ENCODE measurements at regions not wholly inside any gene's neighbourhood (a gene's known extent, or its start where the extent isn't known, plus 50 kb on each side); places are given as distances from the start of the nearest gene placed in this dataset.
A peak's percentile ranks its signal among the peaks of the same experiment; 100 is the strongest.

- Histone ChIP-seq H3K56ac (replicated peaks; ENCODE audit: insufficient read length, low read depth, low read length) (no peak overlapping the region), H3K9me3 (ENCODE audit: insufficient read depth in 2 of 2, low read depth in 1 of 2, low read length in 1 of 2) (no peaks in the 10 kb centered on the region), H4K91ac (replicated peaks; ENCODE audit: insufficient read length, low read length) (no peak overlapping the region), H3K14ac (ENCODE audit: insufficient read length) (no peak overlapping the region), H2BK5ac (ENCODE audit: low read depth, low read length) (no peak overlapping the region), H2BK15ac (ENCODE audit: low read length) (no peak overlapping the region), H3K27me3 (replicated peaks in 1 of 4; ENCODE audit: control insufficient read depth in 3 of 4, extremely low read depth in 1 of 4, insufficient read depth in 3 of 4, low read length in 3 of 4) (no peaks in the 10 kb centered on the region), H2AK5ac (ENCODE audit: low read depth, low read length) (no peak overlapping the region), H3K4me2 (ENCODE audit: insufficient read depth in 1 of 2, low read depth in 2 of 2, low read length in 2 of 2) (no peak overlapping the region), H3K9ac (replicated peaks in 1 of 4; ENCODE audit: extremely low read depth in 1 of 4, low read depth in 3 of 4, low read length in 3 of 4) (no peak overlapping the region), H2BK20ac (ENCODE audit: low read length) (no peak overlapping the region), H3K4me3 (ENCODE audit: extremely low read depth in 1 of 4, insufficient read depth in 2 of 4, low read depth in 3 of 4, low read length in 4 of 4) (no peak overlapping the region), H3K27ac (ENCODE audit: low read depth, low read length) (no peak overlapping the region), H3K79me2 (ENCODE audit: control insufficient read depth in 1 of 2, insufficient read depth in 2 of 2, low read length in 2 of 2) (no peaks in the 10 kb centered on the region), H3K23me2 (ENCODE audit: low read depth, low read length) (no peaks in the 10 kb centered on the region), H4K8ac (ENCODE audit: extremely low read depth, insufficient read depth, low read length) (no peak overlapping the region), H2BK12ac (ENCODE audit: low read depth, low read length) (no peak overlapping the region), H3K23ac (ENCODE audit: insufficient read length) (no peak overlapping the region), H3K36me3 (ENCODE audit: control insufficient read depth in 2 of 4, insufficient read depth in 4 of 4, low read length in 3 of 4) (no peaks in the 10 kb centered on the region), H3K4ac (replicated peaks; ENCODE audit: insufficient read length, low read depth, low read length) (no peak overlapping the region), H2AFZ (ENCODE audit: low read length) (no peak overlapping the region), H3K79me1 (ENCODE audit: low read depth, low read length) (no peaks in the 10 kb centered on the region), H2BK120ac (replicated peaks; ENCODE audit: low read depth, low read length) (no peak overlapping the region), H4K5ac (ENCODE audit: insufficient read length, low read depth, low read length) (no peak overlapping the region), H3K4me1 (replicated peaks in 1 of 4; ENCODE audit: control insufficient read depth in 3 of 4, insufficient read depth in 4 of 4, low read length in 3 of 4) (no peaks in the 10 kb centered on the region), H4K20me1 (replicated peaks in 1 of 2; ENCODE audit: control insufficient read depth in 1 of 2, insufficient read depth in 2 of 2, low read length in 2 of 2) (no peaks in the 10 kb centered on the region), H3K18ac (ENCODE audit: extremely low read depth, low read length) (no peak overlapping the region)
- ChIA-PET POLR2A (ENCODE audit: partially characterized antibody) (interaction anchor here (1.0 kb wide), 1 partner anchor 321 kb away, joined by 3 read pairs; the partner anchor contains the start of gene CTSC), CTCF (ENCODE audit: partially characterized antibody) (interaction anchor here (0.6 to 3.7 kb wide), 63 partner anchors 8 to 1522 kb away, joined by 3 to 32 read pairs (median 4); no protein-coding TSS in a partner anchor)
- DNase-seq (ENCODE audit: low read depth in 1 of 2, low spot score in 2 of 2) (peak; percentile 33 to 55), FAIRE-seq (peak; percentile 94)
- WGBS, 2 experiments (ENCODE audit: extremely low coverage in 1 of 2, insufficient coverage in 1 of 2, insufficient read length in 1 of 2, insufficient replicate concordance in 2 of 2, low coverage in 1 of 2, low lambda C conversion rate in 2 of 2, missing lambda C conversion rate in 1 of 2): 81% methylated on average over 3 of the region's 3 CpGs; no CpG with 5 or more reads in 1 of the 2 experiments
- TF ChIP-seq ASH2L (IDR thresholded peaks at IDR 0.05; ENCODE audit: low read length) (no peak), HDAC6 (IDR thresholded peaks at IDR 0.05; ENCODE audit: low read depth, low read length) (no peak), MAFK (IDR thresholded peaks at IDR 0.05; ENCODE audit: low read depth, low read length) (peak; percentile 95), GABPA (IDR thresholded peaks at IDR 0.05; ENCODE audit: borderline replicate concordance, insufficient read depth, low read length) (no peak), KDM1A (IDR thresholded peaks at IDR 0.05; ENCODE audit: borderline replicate concordance, low read length) (no peak), PHF8 (conservative IDR thresholded peaks at IDR 0.05; ENCODE audit: low read depth, low read length) (no peak), SUZ12 (IDR thresholded peaks at IDR 0.05; ENCODE audit: low read length) (no peak)
- TF ChIP-seq, protein P1, sequence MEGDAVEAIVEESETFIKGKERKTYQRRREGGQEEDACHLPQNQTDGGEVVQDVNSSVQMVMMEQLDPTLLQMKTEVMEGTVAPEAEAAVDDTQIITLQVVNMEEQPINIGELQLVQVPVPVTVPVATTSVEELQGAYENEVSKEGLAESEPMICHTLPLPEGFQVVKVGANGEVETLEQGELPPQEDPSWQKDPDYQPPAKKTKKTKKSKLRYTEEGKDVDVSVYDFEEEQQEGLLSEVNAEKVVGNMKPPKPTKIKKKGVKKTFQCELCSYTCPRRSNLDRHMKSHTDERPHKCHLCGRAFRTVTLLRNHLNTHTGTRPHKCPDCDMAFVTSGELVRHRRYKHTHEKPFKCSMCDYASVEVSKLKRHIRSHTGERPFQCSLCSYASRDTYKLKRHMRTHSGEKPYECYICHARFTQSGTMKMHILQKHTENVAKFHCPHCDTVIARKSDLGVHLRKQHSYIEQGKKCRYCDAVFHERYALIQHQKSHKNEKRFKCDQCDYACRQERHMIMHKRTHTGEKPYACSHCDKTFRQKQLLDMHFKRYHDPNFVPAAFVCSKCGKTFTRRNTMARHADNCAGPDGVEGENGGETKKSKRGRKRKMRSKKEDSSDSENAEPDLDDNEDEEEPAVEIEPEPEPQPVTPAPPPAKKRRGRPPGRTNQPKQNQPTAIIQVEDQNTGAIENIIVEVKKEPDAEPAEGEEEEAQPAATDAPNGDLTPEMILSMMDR (IDR thresholded peaks at IDR 0.05; ENCODE audit: control extremely low read depth in 1 of 3, insufficient read depth in 1 of 3, low read depth in 1 of 3, low read length in 3 of 3): peak in 2 of 3 experiments; percentile 62 to 75; a peak in 3 of 4 replicates
- TF ChIP-seq, protein P2, sequence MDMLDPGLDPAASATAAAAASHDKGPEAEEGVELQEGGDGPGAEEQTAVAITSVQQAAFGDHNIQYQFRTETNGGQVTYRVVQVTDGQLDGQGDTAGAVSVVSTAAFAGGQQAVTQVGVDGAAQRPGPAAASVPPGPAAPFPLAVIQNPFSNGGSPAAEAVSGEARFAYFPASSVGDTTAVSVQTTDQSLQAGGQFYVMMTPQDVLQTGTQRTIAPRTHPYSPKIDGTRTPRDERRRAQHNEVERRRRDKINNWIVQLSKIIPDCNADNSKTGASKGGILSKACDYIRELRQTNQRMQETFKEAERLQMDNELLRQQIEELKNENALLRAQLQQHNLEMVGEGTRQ (IDR thresholded peaks at IDR 0.05; ENCODE audit: low read length): no peak
Measured at GRCh38 chr11:88016392-88017170, 158.7 kb downstream of the RAB38 start.
